Erythroblast (primary cell): ENCODE measurements at regions not wholly inside any gene's neighbourhood (a gene's known extent, or its start where the extent isn't known, plus 50 kb on each side); places are given as distances from the start of the nearest gene placed in this dataset.

Experiments
- GATA1 ChIP-seq: IDR thresholded peaks from 2 replicates; pipeline ENCODE4 v1.6.1; 2011; ENCODE audit warnings: low read depth, mild to moderate bottlenecking, control low read depth, low read length, moderate library complexity
- POLR2A ChIP-seq: IDR thresholded peaks from 2 replicates; pipeline ENCODE4 v1.6.1; 2011; ENCODE audit warnings: mild to moderate bottlenecking, low read length

GRCh38 chr3:90221900-90222299 lies 1114.5 kb downstream of the EPHA3 start:
- TF ChIP-seq POLR2A (no peak), GATA1 (no peak)
